ENCODE measurements at regions not wholly inside any gene's neighbourhood (a gene's known extent, or its start where the extent isn't known, plus 50 kb on each side); places are given as distances from the start of the nearest gene placed in this dataset.

DNA sequence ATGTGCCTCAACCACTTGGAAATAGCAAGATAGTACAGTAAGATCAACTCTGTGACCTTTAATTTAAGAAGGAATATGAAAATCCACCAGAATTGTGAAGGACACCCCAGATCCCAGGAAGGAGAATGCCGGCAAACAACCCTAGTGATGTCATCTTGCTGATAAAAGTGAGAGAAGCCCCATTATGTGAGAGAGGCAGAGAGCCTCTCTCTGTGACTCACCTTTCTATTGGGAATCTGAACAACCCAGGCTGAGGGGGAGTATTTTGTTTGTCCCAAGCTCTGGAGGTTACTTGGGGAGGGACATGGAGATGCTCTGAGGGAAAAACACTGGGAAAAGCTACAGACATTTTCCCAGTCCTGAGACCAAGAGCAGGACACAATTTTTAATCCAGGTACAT, 188.3 kb upstream of the FERMT1 start:
- no peak for TF ChIP-seq EZH2phosphoT487 (IDR thresholded peaks at IDR 0.05; ENCODE audit: borderline replicate concordance, low read length)
- TF ChIP-seq, protein P1, sequence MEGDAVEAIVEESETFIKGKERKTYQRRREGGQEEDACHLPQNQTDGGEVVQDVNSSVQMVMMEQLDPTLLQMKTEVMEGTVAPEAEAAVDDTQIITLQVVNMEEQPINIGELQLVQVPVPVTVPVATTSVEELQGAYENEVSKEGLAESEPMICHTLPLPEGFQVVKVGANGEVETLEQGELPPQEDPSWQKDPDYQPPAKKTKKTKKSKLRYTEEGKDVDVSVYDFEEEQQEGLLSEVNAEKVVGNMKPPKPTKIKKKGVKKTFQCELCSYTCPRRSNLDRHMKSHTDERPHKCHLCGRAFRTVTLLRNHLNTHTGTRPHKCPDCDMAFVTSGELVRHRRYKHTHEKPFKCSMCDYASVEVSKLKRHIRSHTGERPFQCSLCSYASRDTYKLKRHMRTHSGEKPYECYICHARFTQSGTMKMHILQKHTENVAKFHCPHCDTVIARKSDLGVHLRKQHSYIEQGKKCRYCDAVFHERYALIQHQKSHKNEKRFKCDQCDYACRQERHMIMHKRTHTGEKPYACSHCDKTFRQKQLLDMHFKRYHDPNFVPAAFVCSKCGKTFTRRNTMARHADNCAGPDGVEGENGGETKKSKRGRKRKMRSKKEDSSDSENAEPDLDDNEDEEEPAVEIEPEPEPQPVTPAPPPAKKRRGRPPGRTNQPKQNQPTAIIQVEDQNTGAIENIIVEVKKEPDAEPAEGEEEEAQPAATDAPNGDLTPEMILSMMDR (IDR thresholded peaks at IDR 0.05; ENCODE audit: low read depth, low read length, poor library complexity, severe bottlenecking): no peak
